ENCODE measurements at regions not wholly inside any gene's neighbourhood (a gene's known extent, or its start where the extent isn't known, plus 50 kb on each side); places are given as distances from the start of the nearest gene placed in this dataset.

GRCh38 chr6:112503091-112503596, 156.0 kb downstream of the RFPL4B start:
- TF ChIP-seq POLR2AphosphoS5 (IDR thresholded peaks at IDR 0.05; ENCODE audit: low read depth, low read length) (no peak), REST (IDR thresholded peaks at IDR 0.05; ENCODE audit: insufficient read depth in 1 of 2, low read depth in 2 of 2, low read length in 2 of 2) (no peak), SIN3A (IDR thresholded peaks at IDR 0.05; ENCODE audit: borderline replicate concordance, insufficient read depth, low read length) (no peak), TAF1 (IDR thresholded peaks at IDR 0.05; ENCODE audit: borderline replicate concordance, insufficient read depth, low read length) (no peak), FOXP2 (optimal IDR thresholded peaks at IDR 0.05; ENCODE audit: borderline replicate concordance, extremely low read depth, extremely low read length, insufficient read depth) (no peak)
